GM21825 (cell line): ENCODE measurements at regions not wholly inside any gene's neighbourhood (a gene's known extent, or its start where the extent isn't known, plus 50 kb on each side); places are given as distances from the start of the nearest gene placed in this dataset.

ENCODE experiments used
- ATAC-seq: cut with Tn5 transposase; IDR thresholded peaks from one replicate; pipeline ENCODE4 v1.9.1; 2021; ENCODE audit warnings: mild to moderate bottlenecking, moderate library complexity; ENCODE audit not compliant: unreplicated experiment

GRCh38 chr12:73321319-73321718 lies 1049.1 kb downstream of the TRHDE start:
- ATAC-seq = no peak

- ATAC-seq = no peak
Observed at GRCh38 chr12:73321776-73322175, 1049.6 kb downstream of the TRHDE start.

GRCh38 chr12:73330584-73331351 lies 1058.6 kb downstream of the TRHDE start:
- no peak for ATAC-seq

GRCh38 chr12:73341559-73342247 lies 1069.5 kb downstream of the TRHDE start:
- no peak for ATAC-seq

GRCh38 chr12:73342733-73343132 lies 1070.6 kb downstream of the TRHDE start:
- no peak for ATAC-seq

GRCh38 chr12:73352826-73353225 lies 1080.7 kb downstream of the TRHDE start:
- ATAC-seq = no peak

- no peak for ATAC-seq
Observed at GRCh38 chr12:73361156-73361863, 1089.1 kb downstream of the TRHDE start.

GRCh38 chr12:73361864-73362230 lies 1089.7 kb downstream of the TRHDE start:
- ATAC-seq = no peak

- no peak for ATAC-seq
Observed at GRCh38 chr12:73362666-73363065, 1090.5 kb downstream of the TRHDE start.

- ATAC-seq = no peak
Observed at GRCh38 chr12:73372856-73373255, 1100.7 kb downstream of the TRHDE start.

GRCh38 chr12:73374360-73374759 lies 1102.2 kb downstream of the TRHDE start:
- no peak for ATAC-seq

- no peak for ATAC-seq
Observed at GRCh38 chr12:73383584-73384222, 1111.5 kb downstream of the TRHDE start.

- ATAC-seq = no peak
Observed at GRCh38 chr12:73384592-73384991, 1112.4 kb downstream of the TRHDE start.

GRCh38 chr12:73390261-73390660 lies 1118.1 kb downstream of the TRHDE start:
- ATAC-seq = no peak

GRCh38 chr12:73413051-73413450 lies 1124.6 kb upstream of the ATXN7L3B start:
- no peak for ATAC-seq

- ATAC-seq = no peak
Observed at GRCh38 chr12:73413974-73414373, 1123.7 kb upstream of the ATXN7L3B start.

GRCh38 chr12:73414926-73415325 lies 1122.7 kb upstream of the ATXN7L3B start:
- no peak for ATAC-seq

GRCh38 chr12:73418541-73418940 lies 1119.1 kb upstream of the ATXN7L3B start:
- ATAC-seq = no peak

GRCh38 chr12:73421832-73422231 lies 1115.8 kb upstream of the ATXN7L3B start:
- no peak for ATAC-seq

GRCh38 chr12:73424484-73424883 lies 1113.2 kb upstream of the ATXN7L3B start:
- no peak for ATAC-seq

- peak; percentile 94 for ATAC-seq
Observed at GRCh38 chr12:73445658-73446324, 1091.8 kb upstream of the ATXN7L3B start.
